HCT116 (cell line): ENCODE measurements at regions not wholly inside any gene's neighbourhood (a gene's known extent, or its start where the extent isn't known, plus 50 kb on each side); places are given as distances from the start of the nearest gene placed in this dataset.

Experiments used
- CTCF ChIP-seq, 3 experiments: fragments of 200-600 bp in 1 of 3; sonication (generic) in 1 of 3; IDR thresholded peaks in 2 of 3; conservative IDR thresholded peaks in 1 of 3; 2 replicates each; pipeline ENCODE4 v1.5.1; 2012 to 2017; ENCODE audit warnings: low read depth in 2 of 3, low read length in 2 of 3, antibody characterized with exemption in 1 of 3, borderline replicate concordance in 1 of 3, control low read depth in 1 of 3, mild to moderate bottlenecking in 1 of 3, mixed read lengths in 1 of 3, mixed run types in 1 of 3, moderate library complexity in 1 of 3; ENCODE audit not compliant: insufficient read depth in 1 of 3
- EGR1 ChIP-seq: IDR thresholded peaks from 2 replicates; pipeline ENCODE4 v1.6.1; 2012; ENCODE audit warnings: low read depth
- EZH2 ChIP-seq: fragments of 200-600 bp; sonication (generic); IDR thresholded peaks from 2 replicates; pipeline ENCODE4 v1.6.1; 2017; ENCODE audit warnings: antibody characterized with exemption, mixed run types
- EZH2phosphoT487 ChIP-seq: fragments of 200-600 bp; IDR thresholded peaks from 2 replicates; pipeline ENCODE4 v1.6.1; 2018; ENCODE audit warnings: antibody characterized with exemption, borderline replicate concordance
- POLR2AphosphoS5 ChIP-seq: IDR thresholded peaks from 2 replicates; pipeline ENCODE4 v1.6.1; 2011; ENCODE audit warnings: mild to moderate bottlenecking, low read depth, low read length, moderate library complexity
- TF ChIP-seq, protein P1 (sequence below): IDR thresholded peaks from 2 replicates; pipeline ENCODE4 v1.6.1; 2012; ENCODE audit warnings: low read depth

GRCh38 chr3:34239875-34240274, 441.4 kb downstream of the PDCD6IP start:
- TF ChIP-seq CTCF (IDR thresholded peaks at IDR 0.05 in 2 of 3, conservative IDR thresholded peaks at IDR 0.05 in 1 of 3; ENCODE audit: borderline replicate concordance in 1 of 3, insufficient read depth in 1 of 3, low read depth in 2 of 3, low read length in 2 of 3) (no peak), POLR2AphosphoS5 (no peak), EZH2phosphoT487 (no peak), EGR1 (no peak), EZH2 (no peak)
- TF ChIP-seq, protein P1, sequence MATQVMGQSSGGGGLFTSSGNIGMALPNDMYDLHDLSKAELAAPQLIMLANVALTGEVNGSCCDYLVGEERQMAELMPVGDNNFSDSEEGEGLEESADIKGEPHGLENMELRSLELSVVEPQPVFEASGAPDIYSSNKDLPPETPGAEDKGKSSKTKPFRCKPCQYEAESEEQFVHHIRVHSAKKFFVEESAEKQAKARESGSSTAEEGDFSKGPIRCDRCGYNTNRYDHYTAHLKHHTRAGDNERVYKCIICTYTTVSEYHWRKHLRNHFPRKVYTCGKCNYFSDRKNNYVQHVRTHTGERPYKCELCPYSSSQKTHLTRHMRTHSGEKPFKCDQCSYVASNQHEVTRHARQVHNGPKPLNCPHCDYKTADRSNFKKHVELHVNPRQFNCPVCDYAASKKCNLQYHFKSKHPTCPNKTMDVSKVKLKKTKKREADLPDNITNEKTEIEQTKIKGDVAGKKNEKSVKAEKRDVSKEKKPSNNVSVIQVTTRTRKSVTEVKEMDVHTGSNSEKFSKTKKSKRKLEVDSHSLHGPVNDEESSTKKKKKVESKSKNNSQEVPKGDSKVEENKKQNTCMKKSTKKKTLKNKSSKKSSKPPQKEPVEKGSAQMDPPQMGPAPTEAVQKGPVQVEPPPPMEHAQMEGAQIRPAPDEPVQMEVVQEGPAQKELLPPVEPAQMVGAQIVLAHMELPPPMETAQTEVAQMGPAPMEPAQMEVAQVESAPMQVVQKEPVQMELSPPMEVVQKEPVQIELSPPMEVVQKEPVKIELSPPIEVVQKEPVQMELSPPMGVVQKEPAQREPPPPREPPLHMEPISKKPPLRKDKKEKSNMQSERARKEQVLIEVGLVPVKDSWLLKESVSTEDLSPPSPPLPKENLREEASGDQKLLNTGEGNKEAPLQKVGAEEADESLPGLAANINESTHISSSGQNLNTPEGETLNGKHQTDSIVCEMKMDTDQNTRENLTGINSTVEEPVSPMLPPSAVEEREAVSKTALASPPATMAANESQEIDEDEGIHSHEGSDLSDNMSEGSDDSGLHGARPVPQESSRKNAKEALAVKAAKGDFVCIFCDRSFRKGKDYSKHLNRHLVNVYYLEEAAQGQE: no peak
